ENCODE measurements at regions not wholly inside any gene's neighbourhood (a gene's known extent, or its start where the extent isn't known, plus 50 kb on each side); places are given as distances from the start of the nearest gene placed in this dataset.

- no peak for TF ChIP-seq EZH2 (IDR thresholded peaks at IDR 0.05; ENCODE audit: borderline replicate concordance, insufficient read depth, low read length, poor library complexity, severe bottlenecking)
- TF ChIP-seq RAD21 (conservative IDR thresholded peaks at IDR 0.05): no peak
- no peak for TF ChIP-seq REST (IDR thresholded peaks at IDR 0.05; ENCODE audit: borderline replicate concordance)
- no peak for TF ChIP-seq CTCF (IDR thresholded peaks at IDR 0.05; ENCODE audit: poor library complexity, severe bottlenecking)
- TF ChIP-seq MXI1 (conservative IDR thresholded peaks at IDR 0.05; ENCODE audit: poor library complexity, severe bottlenecking): no peak
- no peak for TF ChIP-seq SMC3 (conservative IDR thresholded peaks at IDR 0.05; ENCODE audit: poor library complexity)
- no peak for TF ChIP-seq EP300 (conservative IDR thresholded peaks at IDR 0.05; ENCODE audit: poor library complexity, severe bottlenecking)
- TF ChIP-seq TAF1 (IDR thresholded peaks at IDR 0.05; ENCODE audit: low read depth): no peak
- TF ChIP-seq POLR2AphosphoS5 (IDR thresholded peaks at IDR 0.05): no peak
- Histone ChIP-seq H3K27me3 (ENCODE audit: insufficient read depth, low read depth, low read length) (no peaks in the 10 kb centered on the region), H2AFZ (ENCODE audit: low read depth, low read length) (no peak overlapping the region), H3K9me3 (ENCODE audit: low read length) (no peaks in the 10 kb centered on the region), H3K27ac (ENCODE audit: low read length) (no peak overlapping the region), H4K20me1 (ENCODE audit: insufficient read depth) (no peaks in the 10 kb centered on the region), H3K9ac (ENCODE audit: low read length) (no peak overlapping the region), H3K36me3 (ENCODE audit: insufficient read depth, low read length) (no peaks in the 10 kb centered on the region), H3K4me2 (ENCODE audit: low read length) (no peak overlapping the region), H3K79me2 (replicated peaks; ENCODE audit: insufficient read depth, low read length) (peaks cover 6% of the 10 kb centered on the region), H3F3A (ENCODE audit: insufficient read depth, low read length, poor library complexity, severe bottlenecking) (no peaks in the 10 kb centered on the region), H3K9me2 (ENCODE audit: insufficient read depth, low read length) (no peaks in the 10 kb centered on the region), H3K4me3 (ENCODE audit: low read length) (no peak overlapping the region)
Measured at GRCh38 chr3:181628384-181628783, 83.3 kb upstream of the SOX2 start.

GRCh38 chr3:181626036-181626435 lies 85.7 kb upstream of the SOX2 start:
- Histone ChIP-seq H3K79me2 (replicated peaks; ENCODE audit: insufficient read depth, low read length) (peaks cover 6% of the 10 kb centered on the region), H4K20me1 (ENCODE audit: insufficient read depth) (no peaks in the 10 kb centered on the region), H3K4me2 (ENCODE audit: low read length) (no peak overlapping the region), H3K9ac (ENCODE audit: low read length) (no peak overlapping the region), H3K27ac (ENCODE audit: low read length) (no peak overlapping the region), H3K9me3 (ENCODE audit: low read length) (no peaks in the 10 kb centered on the region), H3K4me3 (ENCODE audit: low read length) (no peak overlapping the region), H3K36me3 (ENCODE audit: insufficient read depth, low read length) (no peaks in the 10 kb centered on the region), H3K9me2 (ENCODE audit: insufficient read depth, low read length) (no peaks in the 10 kb centered on the region), H2AFZ (ENCODE audit: low read depth, low read length) (no peak overlapping the region), H3F3A (ENCODE audit: insufficient read depth, low read length, poor library complexity, severe bottlenecking) (no peaks in the 10 kb centered on the region), H3K27me3 (ENCODE audit: insufficient read depth, low read depth, low read length) (no peaks in the 10 kb centered on the region)
- TF ChIP-seq TAF1 (IDR thresholded peaks at IDR 0.05; ENCODE audit: low read depth): no peak
- TF ChIP-seq SMC3 (conservative IDR thresholded peaks at IDR 0.05; ENCODE audit: poor library complexity): no peak
- TF ChIP-seq MXI1 (conservative IDR thresholded peaks at IDR 0.05; ENCODE audit: poor library complexity, severe bottlenecking): no peak
- no peak for TF ChIP-seq EZH2 (IDR thresholded peaks at IDR 0.05; ENCODE audit: borderline replicate concordance, insufficient read depth, low read length, poor library complexity, severe bottlenecking)
- no peak for TF ChIP-seq CTCF (IDR thresholded peaks at IDR 0.05; ENCODE audit: poor library complexity, severe bottlenecking)
- no peak for TF ChIP-seq POLR2AphosphoS5 (IDR thresholded peaks at IDR 0.05)
- no peak for TF ChIP-seq RAD21 (conservative IDR thresholded peaks at IDR 0.05)
- no peak for TF ChIP-seq EP300 (conservative IDR thresholded peaks at IDR 0.05; ENCODE audit: poor library complexity, severe bottlenecking)
- no peak for TF ChIP-seq REST (IDR thresholded peaks at IDR 0.05; ENCODE audit: borderline replicate concordance)

Measured in neural cell (in vitro differentiated cells).